T-helper 17 cell (primary cell): ENCODE measurements at regions not wholly inside any gene's neighbourhood (a gene's known extent, or its start where the extent isn't known, plus 50 kb on each side); places are given as distances from the start of the nearest gene placed in this dataset.
"Not testable (repeated sequence)": the region's sequence is repeated elsewhere in the genome, so short reads cannot be mapped to it uniquely, and the experiment has no call there.

Experiments
- ATAC-seq: fragments of 150-1000 bp; cut with Tn5 transposase; 2 replicates; pipeline ENCODE4 v1.10.0; 2021; ENCODE audit warnings: mild to moderate bottlenecking, moderate library complexity
- DNase-seq, 3 donors: peaks; one replicate each; pipeline versions ENCODE4 v3.0.0 to v3.0.0-alpha.2; 2020 to 2021
- H3K9me3 ChIP-seq: one replicate; pipeline ENCODE4 v1.7.0; 2013; ENCODE audit warnings: low read length, mild to moderate bottlenecking; ENCODE audit not compliant: control insufficient read depth, poor library complexity, severe bottlenecking
- H3K27ac Mint-ChIP-seq: one replicate; pipeline ENCODE4 v1.8.0; 2022; ENCODE audit warnings: mild to moderate bottlenecking, moderate library complexity, mixed read lengths
- H3K27me3 Mint-ChIP-seq: one replicate; pipeline ENCODE4 v1.8.0; 2022; ENCODE audit warnings: mixed read lengths
- H3K36me3 Mint-ChIP-seq: one replicate; pipeline ENCODE4 v1.8.0; 2022; ENCODE audit warnings: low read depth, mixed read lengths
- H3K4me1 Mint-ChIP-seq: one replicate; pipeline ENCODE4 v1.8.0; 2022; ENCODE audit warnings: mild to moderate bottlenecking, mixed read lengths
- H3K4me3 Mint-ChIP-seq: one replicate; pipeline ENCODE4 v1.8.0; 2022; ENCODE audit warnings: mild to moderate bottlenecking, moderate library complexity, mixed read lengths

DNA sequence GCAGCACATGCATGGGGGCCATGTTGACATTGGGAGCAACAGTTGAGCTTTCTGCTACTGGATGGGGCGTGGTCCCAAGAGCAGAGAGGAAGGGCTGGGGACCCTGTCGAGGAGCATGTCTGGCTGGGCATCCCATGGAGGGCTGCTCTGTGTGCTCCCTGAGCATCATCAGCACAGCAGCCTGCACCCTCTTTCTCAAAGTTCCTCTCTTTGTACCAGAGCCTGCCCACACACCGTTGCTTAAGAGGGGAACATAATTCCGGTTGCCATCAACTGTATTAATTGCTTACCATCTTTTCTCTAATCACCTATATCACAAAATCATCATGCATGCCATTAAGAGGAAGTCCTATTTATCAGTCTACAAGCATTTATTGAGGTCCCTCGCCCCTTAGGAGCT lies 55.2 kb upstream of the DIRAS2 start:
- DNase-seq (no peak), ATAC-seq (no peak)
- Mint-ChIP-seq H3K27ac (no peak overlapping the region), H3K36me3 (no peaks in the 10 kb centered on the region), H3K27me3 (peaks cover 35% of the 10 kb centered on the region), H3K4me1 (no peaks in the 10 kb centered on the region), H3K4me3 (no peak overlapping the region)
- no peaks in the 10 kb centered on the region for H3K9me3 ChIP-seq

DNA sequence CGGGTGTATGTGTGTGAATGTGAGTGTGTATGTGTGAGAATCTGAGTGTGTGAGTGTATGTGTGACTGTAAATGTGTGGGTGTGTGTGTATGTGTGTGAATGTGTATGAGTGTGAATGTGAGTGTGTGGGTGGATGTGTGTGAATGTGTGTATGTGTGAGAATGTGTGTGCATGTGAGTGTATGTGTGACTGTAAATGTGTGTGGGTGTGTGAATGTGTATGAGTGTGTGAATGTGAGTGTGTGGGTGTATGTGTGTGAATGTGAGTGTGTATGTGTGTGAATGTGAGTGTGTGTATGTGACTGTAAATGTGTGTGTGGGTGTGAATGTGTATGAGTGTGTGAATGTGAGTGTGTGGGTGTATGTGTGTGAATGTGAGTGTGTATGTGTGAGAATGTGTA lies 51.6 kb upstream of the DIRAS2 start:
- H3K4me3 Mint-ChIP-seq, H3K27ac Mint-ChIP-seq, H3K9me3 ChIP-seq, ATAC-seq, DNase-seq, H3K36me3 Mint-ChIP-seq, H3K27me3 Mint-ChIP-seq, H3K4me1 Mint-ChIP-seq: not testable (repeated sequence)
